NB4 (cell line): ENCODE measurements at regions not wholly inside any gene's neighbourhood (a gene's known extent, or its start where the extent isn't known, plus 50 kb on each side); places are given as distances from the start of the nearest gene placed in this dataset.

Experiments used
- MYC ChIP-seq: IDR thresholded peaks from 2 replicates; pipeline ENCODE4 v1.6.1; 2011; ENCODE audit warnings: low read depth, low read length
- POLR2A ChIP-seq: IDR thresholded peaks from 2 replicates; pipeline ENCODE4 v1.6.1; 2011; ENCODE audit warnings: mild to moderate bottlenecking; ENCODE audit not compliant: insufficient read length; ENCODE audit errors: extremely low read depth
- TF ChIP-seq, protein P1 (sequence below): IDR thresholded peaks from one replicate; pipeline ENCODE4 v1.5.1; 2012; ENCODE audit warnings: low read depth, low read length
- TF ChIP-seq, protein P2 (sequence below): IDR thresholded peaks from 2 replicates; pipeline ENCODE4 v1.6.1; 2011; ENCODE audit warnings: low read depth, low read length

DNA sequence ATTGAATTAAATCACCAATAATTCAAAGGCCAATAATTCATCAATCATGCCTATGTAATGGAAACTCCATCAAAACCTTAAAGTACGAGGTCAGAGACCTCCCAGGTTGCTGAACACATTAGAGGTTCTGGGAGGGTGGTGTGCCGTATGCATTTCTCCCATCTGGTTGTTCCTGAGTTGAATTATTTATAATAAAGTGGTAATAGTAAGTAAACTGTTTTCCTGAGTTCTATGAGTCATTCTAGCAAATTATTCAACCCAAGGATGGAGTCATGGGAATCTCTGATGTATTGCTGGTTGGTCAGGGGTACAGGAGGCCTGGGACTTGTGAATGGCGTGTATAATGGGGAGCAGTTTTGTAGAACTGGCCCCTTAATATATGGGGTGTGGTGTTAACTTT is 191.7 kb downstream of the CARTPT start:
- TF ChIP-seq, protein P1, sequence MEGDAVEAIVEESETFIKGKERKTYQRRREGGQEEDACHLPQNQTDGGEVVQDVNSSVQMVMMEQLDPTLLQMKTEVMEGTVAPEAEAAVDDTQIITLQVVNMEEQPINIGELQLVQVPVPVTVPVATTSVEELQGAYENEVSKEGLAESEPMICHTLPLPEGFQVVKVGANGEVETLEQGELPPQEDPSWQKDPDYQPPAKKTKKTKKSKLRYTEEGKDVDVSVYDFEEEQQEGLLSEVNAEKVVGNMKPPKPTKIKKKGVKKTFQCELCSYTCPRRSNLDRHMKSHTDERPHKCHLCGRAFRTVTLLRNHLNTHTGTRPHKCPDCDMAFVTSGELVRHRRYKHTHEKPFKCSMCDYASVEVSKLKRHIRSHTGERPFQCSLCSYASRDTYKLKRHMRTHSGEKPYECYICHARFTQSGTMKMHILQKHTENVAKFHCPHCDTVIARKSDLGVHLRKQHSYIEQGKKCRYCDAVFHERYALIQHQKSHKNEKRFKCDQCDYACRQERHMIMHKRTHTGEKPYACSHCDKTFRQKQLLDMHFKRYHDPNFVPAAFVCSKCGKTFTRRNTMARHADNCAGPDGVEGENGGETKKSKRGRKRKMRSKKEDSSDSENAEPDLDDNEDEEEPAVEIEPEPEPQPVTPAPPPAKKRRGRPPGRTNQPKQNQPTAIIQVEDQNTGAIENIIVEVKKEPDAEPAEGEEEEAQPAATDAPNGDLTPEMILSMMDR, result no peak
- TF ChIP-seq, protein P2, sequence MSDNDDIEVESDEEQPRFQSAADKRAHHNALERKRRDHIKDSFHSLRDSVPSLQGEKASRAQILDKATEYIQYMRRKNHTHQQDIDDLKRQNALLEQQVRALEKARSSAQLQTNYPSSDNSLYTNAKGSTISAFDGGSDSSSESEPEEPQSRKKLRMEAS, result no peak
- no peak for TF ChIP-seq POLR2A
- no peak for TF ChIP-seq MYC
